GM06990 (cell line): ENCODE measurements at regions not wholly inside any gene's neighbourhood (a gene's known extent, or its start where the extent isn't known, plus 50 kb on each side); places are given as distances from the start of the nearest gene placed in this dataset.

Experiments
- DNase-seq: peaks from one replicate; pipeline ENCODE4 v3.0.0-alpha.2; 2011; ENCODE audit not compliant: insufficient read length; ENCODE audit errors: extremely low read depth
- H3K27me3 ChIP-seq: replicated peaks from 2 replicates; pipeline ENCODE4 v1.6.0; 2011; ENCODE audit warnings: low read length; ENCODE audit not compliant: control insufficient read depth, insufficient read depth
- H3K36me3 ChIP-seq: 2 replicates; pipeline ENCODE4 v1.5.1; 2011; ENCODE audit warnings: low read length; ENCODE audit not compliant: control insufficient read depth, insufficient read depth
- H3K4me3 ChIP-seq: replicated peaks from 2 replicates; pipeline ENCODE4 v1.5.1; 2011; ENCODE audit warnings: low read depth, mild to moderate bottlenecking, control low read depth, low read length
- CTCF ChIP-seq: IDR thresholded peaks from 2 replicates; pipeline ENCODE4 v1.5.1; 2011; ENCODE audit warnings: low read length, control low read depth, mild to moderate bottlenecking, inconsistent platforms; ENCODE audit not compliant: insufficient read depth, poor library complexity, severe bottlenecking

GRCh38 chr7:153510674-153511073, 541.5 kb upstream of the DPP6 start:
- no peaks in the 10 kb centered on the region for H3K36me3 ChIP-seq
- DNase-seq: no peak
- H3K27me3 ChIP-seq: no peaks in the 10 kb centered on the region
- no peak overlapping the region for H3K4me3 ChIP-seq
- TF ChIP-seq CTCF: no peak

GRCh38 chr7:153514032-153514431, 538.2 kb upstream of the DPP6 start:
- no peak for DNase-seq
- Histone ChIP-seq H3K4me3 (no peak overlapping the region), H3K27me3 (no peaks in the 10 kb centered on the region), H3K36me3 (no peaks in the 10 kb centered on the region)
- no peak for TF ChIP-seq CTCF

- H3K4me3 ChIP-seq: no peak overlapping the region
- no peaks in the 10 kb centered on the region for H3K27me3 ChIP-seq
- TF ChIP-seq CTCF: no peak
- DNase-seq: no peak
- H3K36me3 ChIP-seq: no peaks in the 10 kb centered on the region
These were observed 536.8 kb upstream of the DPP6 start for GRCh38 chr7:153515359-153515758.

- no peaks in the 10 kb centered on the region for H3K36me3 ChIP-seq
- DNase-seq: no peak
- TF ChIP-seq CTCF: no peak
These were observed 533.8 kb upstream of the DPP6 start for GRCh38 chr7:153518201-153518984.

GRCh38 chr7:153521370-153521769, 530.8 kb upstream of the DPP6 start:
- no peaks in the 10 kb centered on the region for H3K36me3 ChIP-seq
- no peak overlapping the region for H3K4me3 ChIP-seq
- no peak for TF ChIP-seq CTCF
- DNase-seq: no peak
- H3K27me3 ChIP-seq: no peaks in the 10 kb centered on the region

More at GRCh38 chr7:153518201-153518984, 533.8 kb upstream of the DPP6 start:
- Histone ChIP-seq H3K4me3 (no peak overlapping the region), H3K27me3 (no peaks in the 10 kb centered on the region)
